HPDE6-E6E7 (cell line): ENCODE measurements at regions not wholly inside any gene's neighbourhood (a gene's known extent, or its start where the extent isn't known, plus 50 kb on each side); places are given as distances from the start of the nearest gene placed in this dataset.
"Not testable (repeated sequence)": the region's sequence is repeated elsewhere in the genome, so short reads cannot be mapped to it uniquely, and the experiment has no call there.

ENCODE experiments used
- DNase-seq: peaks from one replicate; pipeline ENCODE4 v3.0.0; 2011; ENCODE audit warnings: missing footprints; ENCODE audit errors: extremely low spot score

GRCh38 chr6:170046791-170047626 is 243.9 kb downstream of the DLL1 start:
- no peak for DNase-seq

GRCh38 chr6:170045981-170046667 is 244.8 kb downstream of the DLL1 start:
- no peak for DNase-seq

GRCh38 chr6:170045563-170045960 is 245.3 kb downstream of the DLL1 start:
- no peak for DNase-seq

- no peak for DNase-seq
These were observed 245.9 kb downstream of the DLL1 start for GRCh38 chr6:170044836-170045562.

GRCh38 chr6:170043881-170044790 is 246.7 kb downstream of the DLL1 start:
- no peak for DNase-seq

GRCh38 chr6:170043150-170043819 is 247.6 kb downstream of the DLL1 start:
- no peak for DNase-seq

GRCh38 chr6:170042596-170043118 is 248.2 kb downstream of the DLL1 start:
- no peak for DNase-seq

- DNase-seq: no peak
These were observed 248.8 kb downstream of the DLL1 start for GRCh38 chr6:170042123-170042522.

GRCh38 chr6:170041526-170041925 is 249.4 kb downstream of the DLL1 start:
- no peak for DNase-seq

GRCh38 chr6:170040906-170041305 is 250.0 kb downstream of the DLL1 start:
- DNase-seq: no peak

GRCh38 chr6:170040115-170040500 is 250.8 kb downstream of the DLL1 start:
- DNase-seq: no peak

- DNase-seq: no peak
These were observed 251.4 kb downstream of the DLL1 start for GRCh38 chr6:170039156-170040114.

- no peak for DNase-seq
These were observed 252.2 kb downstream of the DLL1 start for GRCh38 chr6:170038708-170039107.

GRCh38 chr6:170038251-170038650 is 252.6 kb downstream of the DLL1 start:
- no peak for DNase-seq

GRCh38 chr6:170037541-170038250 is 253.2 kb downstream of the DLL1 start:
- no peak for DNase-seq

- DNase-seq: no peak
These were observed 254.0 kb downstream of the DLL1 start for GRCh38 chr6:170036916-170037315.

GRCh38 chr6:170036367-170036766 is 254.5 kb downstream of the DLL1 start:
- DNase-seq: not testable (repeated sequence)

GRCh38 chr6:170035901-170036304 is 255.0 kb downstream of the DLL1 start:
- no peak for DNase-seq

- DNase-seq: no peak
These were observed 255.8 kb downstream of the DLL1 start for GRCh38 chr6:170035044-170035443.
